ENCODE measurements at regions not wholly inside any gene's neighbourhood (a gene's known extent, or its start where the extent isn't known, plus 50 kb on each side); places are given as distances from the start of the nearest gene placed in this dataset.

GRCh38 chr13:37417060-37417441 lies 181.5 kb downstream of the POSTN start:
- no peak overlapping the region for H3K27ac Mint-ChIP-seq
- H3K4me3 Mint-ChIP-seq, result no peak overlapping the region
- no peaks in the 10 kb centered on the region for H3K4me1 Mint-ChIP-seq
- H3K27me3 Mint-ChIP-seq (ENCODE audit: low read depth, poor library complexity), result peaks cover 3% of the 10 kb centered on the region
- H3K36me3 Mint-ChIP-seq (ENCODE audit: low read depth), result no peaks in the 10 kb centered on the region
- no peak for DNase-seq
- TF ChIP-seq CTCF (IDR thresholded peaks at IDR 0.05), result no peak
- H3K9me3 Mint-ChIP-seq, result no peaks in the 10 kb centered on the region

GRCh38 chr13:37416291-37417059 lies 182.1 kb downstream of the POSTN start:
- Mint-ChIP-seq H3K27me3 (ENCODE audit: low read depth, poor library complexity) (peaks cover 3% of the 10 kb centered on the region), H3K36me3 (ENCODE audit: low read depth) (no peaks in the 10 kb centered on the region), H3K9me3 (no peaks in the 10 kb centered on the region), H3K4me1 (no peaks in the 10 kb centered on the region), H3K4me3 (no peak overlapping the region), H3K27ac (no peak overlapping the region)
- no peak for TF ChIP-seq CTCF (IDR thresholded peaks at IDR 0.05)
- DNase-seq, result no peak

DNA sequence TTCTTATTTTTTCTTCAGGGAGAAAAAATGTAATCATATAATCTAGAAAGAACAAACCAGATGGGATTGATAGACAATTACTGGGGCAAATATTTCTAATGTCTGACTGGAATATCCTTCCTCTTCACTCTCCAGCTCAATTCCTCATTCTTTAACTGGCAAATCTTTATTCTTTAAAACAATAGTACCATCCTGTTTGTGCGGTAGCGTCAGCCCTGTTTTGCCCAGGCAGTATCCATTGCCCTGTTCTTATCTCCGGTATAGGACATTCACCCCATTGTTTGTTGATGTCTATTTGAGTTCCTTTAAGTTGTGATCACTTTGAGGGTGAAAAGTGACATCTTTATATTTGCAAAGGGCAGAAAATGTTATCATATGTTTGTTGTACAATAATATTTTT lies 185.4 kb downstream of the POSTN start:
- Mint-ChIP-seq H3K9me3 (no peaks in the 10 kb centered on the region), H3K4me3 (no peak overlapping the region), H3K36me3 (ENCODE audit: low read depth) (no peaks in the 10 kb centered on the region), H3K4me1 (no peaks in the 10 kb centered on the region), H3K27ac (no peak overlapping the region), H3K27me3 (ENCODE audit: low read depth, poor library complexity) (peaks cover 2% of the 10 kb centered on the region)
- no peak for DNase-seq
- TF ChIP-seq CTCF (IDR thresholded peaks at IDR 0.05), result no peak

- no peaks in the 10 kb centered on the region for H3K9me3 Mint-ChIP-seq
- no peak overlapping the region for H3K4me3 Mint-ChIP-seq
- TF ChIP-seq CTCF (IDR thresholded peaks at IDR 0.05), result no peak
- H3K36me3 Mint-ChIP-seq (ENCODE audit: low read depth), result no peaks in the 10 kb centered on the region
- no peaks in the 10 kb centered on the region for H3K4me1 Mint-ChIP-seq
- H3K27me3 Mint-ChIP-seq (ENCODE audit: low read depth, poor library complexity), result no peaks in the 10 kb centered on the region
- DNase-seq, result no peak
- H3K27ac Mint-ChIP-seq, result no peak overlapping the region
Measured at GRCh38 chr13:37412241-37412921, 186.2 kb downstream of the POSTN start.

DNA sequence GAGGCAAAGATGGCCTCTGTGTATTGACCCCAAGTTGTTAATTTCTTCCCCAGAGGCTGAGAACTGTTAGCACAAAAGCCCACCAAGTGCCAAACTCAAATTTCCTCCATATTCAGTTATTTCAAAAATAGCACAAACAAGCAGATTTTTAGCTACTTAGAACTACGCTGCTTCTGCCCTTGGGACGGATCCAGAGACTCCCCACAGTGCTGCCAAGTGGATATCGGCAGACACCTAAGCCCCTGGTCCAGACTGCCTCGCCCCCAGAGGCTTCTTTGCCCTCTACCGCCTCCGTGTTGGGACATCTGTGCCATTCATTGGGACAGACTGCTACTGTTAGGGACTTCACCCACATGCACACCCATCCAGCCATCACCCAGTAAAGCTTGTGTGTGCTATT lies 188.3 kb downstream of the POSTN start:
- H3K27ac Mint-ChIP-seq, result no peak overlapping the region
- no peaks in the 10 kb centered on the region for H3K27me3 Mint-ChIP-seq (ENCODE audit: low read depth, poor library complexity)
- H3K36me3 Mint-ChIP-seq (ENCODE audit: low read depth), result no peaks in the 10 kb centered on the region
- no peak for DNase-seq
- no peak for TF ChIP-seq CTCF (IDR thresholded peaks at IDR 0.05)
- H3K9me3 Mint-ChIP-seq, result no peaks in the 10 kb centered on the region
- no peak overlapping the region for H3K4me3 Mint-ChIP-seq
- no peaks in the 10 kb centered on the region for H3K4me1 Mint-ChIP-seq

DNA sequence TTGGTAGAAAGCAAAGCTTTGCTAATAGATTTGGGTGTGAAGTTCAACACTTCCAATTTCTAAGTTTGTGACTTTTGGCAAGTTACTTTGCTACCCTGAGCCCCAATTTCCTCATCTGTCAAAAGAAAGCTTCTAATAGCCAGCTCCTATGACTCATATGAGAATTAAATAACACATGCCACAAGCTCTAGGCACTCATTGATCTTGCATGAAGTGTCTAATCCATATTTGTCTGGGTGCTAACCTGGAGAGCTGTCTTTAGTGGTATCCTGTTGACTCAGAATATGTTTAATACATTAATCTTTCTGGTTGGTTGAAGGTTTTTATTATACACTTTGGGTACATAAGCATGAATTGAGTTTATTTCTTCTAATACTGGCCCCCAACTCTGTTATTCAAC lies 188.8 kb downstream of the POSTN start:
- Mint-ChIP-seq H3K27me3 (ENCODE audit: low read depth, poor library complexity) (no peaks in the 10 kb centered on the region), H3K27ac (no peak overlapping the region), H3K9me3 (no peaks in the 10 kb centered on the region), H3K4me1 (no peaks in the 10 kb centered on the region), H3K36me3 (ENCODE audit: low read depth) (no peaks in the 10 kb centered on the region), H3K4me3 (no peak overlapping the region)
- no peak for TF ChIP-seq CTCF (IDR thresholded peaks at IDR 0.05)
- DNase-seq, result no peak
